SIG-M5 (cell line): ENCODE measurements at regions not wholly inside any gene's neighbourhood (a gene's known extent, or its start where the extent isn't known, plus 50 kb on each side); places are given as distances from the start of the nearest gene placed in this dataset.

Experiments used
- DNase-seq: peaks from one replicate; lab custom pipeline; 2025; lab: John Stamatoyannopoulos, UW

GRCh38 chr6:125658136-125658535 is 91.3 kb upstream of the HEY2 start:
- DNase-seq = no peak

- DNase-seq = no peak
These were observed 90.5 kb upstream of the HEY2 start for GRCh38 chr6:125658759-125659431.

DNA sequence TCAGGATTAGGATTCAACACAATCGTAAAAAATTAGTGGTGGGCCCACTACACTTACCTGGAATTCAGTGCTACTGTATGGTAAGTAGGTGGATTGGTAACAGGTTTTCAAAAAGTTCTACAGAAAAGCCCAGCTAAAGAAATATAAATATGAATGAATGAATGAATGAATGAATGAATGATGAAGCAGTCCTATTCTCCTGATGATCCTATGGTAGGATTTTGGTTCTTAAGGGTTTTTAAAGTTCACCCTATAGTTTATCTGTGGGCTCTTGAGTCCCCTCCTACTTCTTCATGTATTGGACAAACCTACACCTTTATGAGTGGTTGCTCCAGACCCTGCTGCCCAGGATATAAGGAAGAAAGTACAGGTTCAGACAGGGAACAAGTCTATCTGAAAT is 89.5 kb upstream of the HEY2 start:
- no peak for DNase-seq

DNA sequence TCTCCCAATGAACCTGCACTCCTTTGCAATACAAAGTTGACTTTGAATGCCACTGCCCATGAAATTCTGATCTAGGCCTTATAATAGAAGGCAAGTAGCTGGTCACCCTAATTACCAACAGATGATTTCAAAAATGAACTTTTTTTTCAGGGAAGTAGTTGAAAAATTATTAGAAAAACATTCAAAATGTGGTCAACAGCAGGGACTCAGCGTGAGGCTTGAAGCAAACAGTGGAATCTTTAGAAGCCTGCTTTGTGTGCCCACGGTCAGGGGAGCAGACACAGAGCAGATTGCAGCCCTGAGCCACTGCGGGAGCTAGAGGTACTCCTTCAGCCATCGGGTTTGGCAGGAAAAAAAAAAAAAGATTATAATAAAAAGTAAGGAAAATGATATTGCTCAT is 87.1 kb upstream of the HEY2 start:
- no peak for DNase-seq

- no peak for DNase-seq
These were observed 84.1 kb upstream of the HEY2 start for GRCh38 chr6:125665295-125665814.

- no peak for DNase-seq
These were observed 82.1 kb upstream of the HEY2 start for GRCh38 chr6:125667326-125667725.

DNA sequence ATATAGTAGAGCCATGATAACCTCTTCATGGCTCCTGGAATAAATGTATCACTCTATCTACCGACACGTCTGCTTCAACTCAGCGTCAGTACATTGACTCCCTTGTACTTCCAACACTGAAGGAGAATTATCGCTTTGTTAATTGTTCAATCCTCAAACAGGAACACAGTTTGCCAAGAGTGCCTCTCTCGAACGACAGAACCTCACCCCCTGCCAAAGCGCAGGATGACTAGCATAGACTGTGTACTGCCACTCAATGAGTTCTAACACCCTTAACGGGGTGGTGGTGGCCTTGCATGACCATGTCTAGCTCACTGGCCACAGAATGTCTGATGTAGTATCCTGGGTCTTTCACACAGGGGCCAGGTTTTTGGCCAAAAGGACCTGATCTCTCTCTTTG is 81.4 kb upstream of the HEY2 start:
- no peak for DNase-seq

DNA sequence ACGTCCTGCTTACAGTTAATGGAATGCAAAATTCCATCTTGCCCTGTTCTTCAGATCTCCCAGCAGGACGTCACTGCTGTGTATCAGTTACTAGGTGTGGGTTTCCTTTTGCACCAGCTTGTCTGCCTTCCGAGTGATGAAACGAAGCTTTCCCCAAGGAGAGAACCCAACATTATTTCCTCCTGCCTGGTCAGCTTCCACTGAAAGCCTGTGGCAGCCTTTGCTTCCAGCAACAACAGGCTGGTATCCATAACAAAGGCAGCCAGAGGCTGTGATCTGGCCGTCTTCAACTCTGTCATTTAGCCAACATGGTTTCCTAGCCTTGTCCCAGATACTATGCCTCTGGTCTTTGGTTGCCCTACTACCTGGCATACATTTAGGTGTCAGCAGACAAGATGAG is 78.9 kb upstream of the HEY2 start:
- no peak for DNase-seq

DNA sequence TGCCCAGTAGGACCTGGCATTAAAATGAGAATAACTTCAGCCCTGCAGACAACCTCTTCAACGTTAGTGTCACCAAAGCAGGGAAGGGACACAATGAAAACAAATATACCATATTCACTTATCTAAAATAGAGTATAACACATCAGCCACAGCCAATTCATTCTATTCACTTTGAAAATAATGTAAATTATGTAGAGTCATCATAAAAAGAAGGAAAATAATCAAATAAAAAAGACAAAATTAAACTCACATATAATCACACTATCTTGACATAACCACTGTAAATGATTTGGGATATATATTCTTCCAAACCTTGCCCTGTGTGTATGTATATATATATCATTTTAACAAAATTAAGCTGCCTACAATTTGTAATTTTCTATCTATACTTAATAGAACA is 78.1 kb upstream of the HEY2 start:
- DNase-seq = no peak

DNA sequence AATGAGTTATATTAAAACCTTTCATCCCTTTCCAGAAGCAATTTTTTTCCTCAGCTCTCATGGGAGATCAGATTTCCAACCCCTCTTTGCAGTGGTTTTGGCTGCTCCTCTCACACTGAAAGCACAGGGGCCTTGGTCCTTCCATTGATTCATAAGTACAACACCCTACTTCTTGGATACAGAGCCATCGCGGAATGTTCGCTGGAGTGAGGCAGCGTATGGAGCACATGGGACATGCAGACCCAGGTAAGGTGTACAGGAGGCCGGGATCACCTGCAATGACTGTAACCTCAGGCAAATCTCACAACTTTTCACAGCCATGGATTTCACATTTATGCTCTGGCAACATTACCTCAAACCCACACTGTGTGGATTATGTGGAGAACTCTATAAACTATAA is 75.2 kb upstream of the HEY2 start:
- no peak for DNase-seq

GRCh38 chr6:125678601-125679000 is 70.8 kb upstream of the HEY2 start:
- no peak for DNase-seq

DNA sequence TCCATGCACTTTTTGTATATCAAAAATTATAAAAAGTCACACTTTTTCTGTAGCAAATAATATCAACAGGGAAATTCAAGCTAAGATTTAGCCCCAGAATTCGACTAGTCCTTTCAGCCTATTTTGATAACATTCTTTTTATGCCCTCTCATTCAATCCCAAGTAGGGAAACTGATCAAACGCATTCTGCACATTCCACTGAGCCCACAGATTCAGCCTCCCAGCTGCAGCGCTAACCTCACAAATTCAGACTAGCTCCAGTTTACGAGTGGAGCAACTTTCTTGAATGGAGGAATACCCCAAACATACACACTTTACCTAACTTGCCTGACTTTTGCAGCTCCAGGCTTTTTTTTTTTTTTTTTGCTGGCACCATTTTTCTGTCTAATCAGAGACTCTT is 70.3 kb upstream of the HEY2 start:
- no peak for DNase-seq

GRCh38 chr6:125679651-125680050 is 69.8 kb upstream of the HEY2 start:
- DNase-seq = no peak

DNA sequence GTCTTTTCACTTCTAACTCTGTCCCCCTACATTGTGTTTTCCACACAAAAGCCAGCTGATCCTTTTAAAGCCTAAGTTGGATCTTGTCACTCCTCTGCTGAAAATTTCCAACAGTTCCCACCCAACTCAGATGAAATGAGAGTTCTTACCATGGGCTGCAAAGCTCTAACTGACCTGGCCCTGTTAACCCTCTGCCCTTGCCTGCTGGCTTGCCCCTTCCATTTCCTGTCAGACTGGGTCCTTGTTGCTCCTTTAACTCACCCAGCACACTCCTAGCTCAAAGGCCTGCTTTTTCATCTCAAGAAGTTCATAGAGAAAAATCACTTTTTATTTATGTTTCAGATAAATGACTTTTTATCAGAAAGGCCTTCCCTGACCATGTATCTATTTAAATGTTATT is 66.5 kb upstream of the HEY2 start:
- DNase-seq = no peak

DNA sequence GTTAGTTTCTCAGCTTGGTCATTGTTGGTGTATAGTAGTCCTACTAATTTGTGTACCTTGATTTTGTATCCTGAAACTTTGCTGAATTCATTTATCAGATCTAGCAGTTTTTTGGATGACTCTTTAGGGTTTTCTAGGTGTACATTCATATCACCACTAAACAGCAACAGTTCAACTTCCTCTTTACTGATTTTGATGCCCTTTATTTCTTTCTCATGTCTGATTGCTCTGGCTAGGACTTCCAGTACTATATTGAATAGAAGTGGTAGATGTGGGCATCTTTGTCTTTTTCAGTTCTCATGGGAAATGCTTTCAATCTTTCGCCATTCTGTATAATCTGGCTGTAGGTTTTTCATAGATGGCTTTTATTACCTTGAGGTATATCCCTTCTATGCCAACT is 61.3 kb upstream of the HEY2 start:
- no peak for DNase-seq

GRCh38 chr6:125693480-125693879 is 56.0 kb upstream of the HEY2 start:
- no peak for DNase-seq

- DNase-seq = no peak
These were observed 49.8 kb upstream of the HEY2 start for GRCh38 chr6:125699591-125699990.
